SK-N-MC (cell line): ENCODE measurements at regions not wholly inside any gene's neighbourhood (a gene's known extent, or its start where the extent isn't known, plus 50 kb on each side); places are given as distances from the start of the nearest gene placed in this dataset.

Experiments used
- EZH2 ChIP-seq: fragments of 200-600 bp; sonication (generic); IDR thresholded peaks from one replicate; pipeline ENCODE4 v1.6.1; 2017; ENCODE audit warnings: antibody characterized with exemption
- POLR2AphosphoS5 ChIP-seq: IDR thresholded peaks from 2 replicates; pipeline ENCODE4 v1.6.1; 2012; ENCODE audit warnings: mild to moderate bottlenecking, low read depth, low read length, borderline replicate concordance

DNA sequence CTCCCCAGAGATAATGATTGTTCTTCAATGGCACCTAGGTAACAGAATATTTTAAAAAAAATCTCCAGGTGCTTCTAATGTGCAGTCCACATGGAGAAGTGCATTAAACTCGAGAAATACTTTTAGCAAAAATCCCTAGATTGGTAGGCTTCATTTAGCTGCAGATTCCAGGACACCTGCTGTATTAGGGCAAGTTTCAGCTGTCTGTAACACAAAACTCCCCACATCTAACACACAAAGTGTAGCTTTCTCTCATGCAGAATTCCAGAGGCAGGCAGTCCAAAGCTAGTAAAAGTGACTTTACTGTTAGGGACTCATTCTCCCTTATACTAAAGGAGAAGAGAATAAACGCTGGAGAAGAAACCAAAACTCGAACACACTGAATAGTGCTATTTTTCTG is 1414.3 kb upstream of the B3GALT2 start:
- no peak for TF ChIP-seq POLR2AphosphoS5
- no peak for TF ChIP-seq EZH2
